ENCODE measurements at regions not wholly inside any gene's neighbourhood (a gene's known extent, or its start where the extent isn't known, plus 50 kb on each side); places are given as distances from the start of the nearest gene placed in this dataset.

DNA sequence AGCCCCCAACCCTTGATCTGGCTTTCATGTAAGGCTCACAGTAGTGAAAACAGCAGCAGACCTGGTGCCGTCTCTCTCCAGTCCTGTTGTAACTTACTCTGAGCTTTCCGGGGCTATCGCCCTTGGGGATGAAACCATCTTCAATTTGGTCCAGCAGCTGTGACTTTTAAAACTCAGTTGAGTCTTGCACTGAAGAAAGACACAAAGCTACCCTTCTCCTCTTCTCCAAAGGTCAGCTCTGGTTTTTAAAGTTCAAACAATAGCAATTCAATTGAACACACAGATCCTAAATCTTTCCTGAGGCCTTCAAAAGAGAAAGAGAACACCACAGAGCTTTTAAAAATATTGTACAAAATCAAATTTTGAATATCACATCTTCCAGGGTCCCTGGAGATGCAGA is 83.5 kb downstream of the SNX5 start:
- TF ChIP-seq EZH2 (IDR thresholded peaks at IDR 0.05): no peak
- no peak for TF ChIP-seq POLR2AphosphoS5 (IDR thresholded peaks at IDR 0.05; ENCODE audit: borderline replicate concordance, low read depth, low read length)

Data from SK-N-MC (cell line).